Loucy (cell line): ENCODE measurements at regions not wholly inside any gene's neighbourhood (a gene's known extent, or its start where the extent isn't known, plus 50 kb on each side); places are given as distances from the start of the nearest gene placed in this dataset.

Experiments
- EZH2phosphoT487 ChIP-seq: fragments of 200-600 bp; IDR thresholded peaks from 2 replicates; pipeline ENCODE4 v1.6.1; 2018; ENCODE audit warnings: antibody characterized with exemption, mild to moderate bottlenecking, moderate library complexity, borderline replicate concordance
- TF ChIP-seq, protein P1 (sequence below): fragments of 200-600 bp; sonication (generic); conservative IDR thresholded peaks from 2 replicates; pipeline ENCODE4 v1.5.1; 2014; ENCODE audit warnings: mild to moderate bottlenecking, antibody characterized with exemption, low read length

DNA sequence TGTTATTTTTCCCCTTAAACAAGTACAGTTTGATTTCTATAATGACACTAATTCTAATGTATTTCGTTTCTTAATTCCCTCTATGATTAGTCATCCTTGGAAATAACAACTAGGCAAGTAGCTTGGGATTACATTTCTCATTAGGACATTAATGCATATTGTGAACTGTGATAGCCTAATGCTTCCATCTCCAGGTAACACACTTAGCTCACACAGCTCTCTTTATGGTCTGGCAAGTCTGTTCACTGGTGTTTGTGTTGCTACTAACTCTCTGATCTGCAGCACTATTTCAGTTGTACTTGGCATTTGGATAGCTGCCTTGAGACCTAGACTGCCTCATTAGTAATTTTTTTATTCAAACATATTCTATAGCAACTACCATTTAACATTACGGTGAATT is 853.2 kb downstream of the SORCS3 start:
- TF ChIP-seq, protein P1, sequence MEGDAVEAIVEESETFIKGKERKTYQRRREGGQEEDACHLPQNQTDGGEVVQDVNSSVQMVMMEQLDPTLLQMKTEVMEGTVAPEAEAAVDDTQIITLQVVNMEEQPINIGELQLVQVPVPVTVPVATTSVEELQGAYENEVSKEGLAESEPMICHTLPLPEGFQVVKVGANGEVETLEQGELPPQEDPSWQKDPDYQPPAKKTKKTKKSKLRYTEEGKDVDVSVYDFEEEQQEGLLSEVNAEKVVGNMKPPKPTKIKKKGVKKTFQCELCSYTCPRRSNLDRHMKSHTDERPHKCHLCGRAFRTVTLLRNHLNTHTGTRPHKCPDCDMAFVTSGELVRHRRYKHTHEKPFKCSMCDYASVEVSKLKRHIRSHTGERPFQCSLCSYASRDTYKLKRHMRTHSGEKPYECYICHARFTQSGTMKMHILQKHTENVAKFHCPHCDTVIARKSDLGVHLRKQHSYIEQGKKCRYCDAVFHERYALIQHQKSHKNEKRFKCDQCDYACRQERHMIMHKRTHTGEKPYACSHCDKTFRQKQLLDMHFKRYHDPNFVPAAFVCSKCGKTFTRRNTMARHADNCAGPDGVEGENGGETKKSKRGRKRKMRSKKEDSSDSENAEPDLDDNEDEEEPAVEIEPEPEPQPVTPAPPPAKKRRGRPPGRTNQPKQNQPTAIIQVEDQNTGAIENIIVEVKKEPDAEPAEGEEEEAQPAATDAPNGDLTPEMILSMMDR: no peak
- TF ChIP-seq EZH2phosphoT487: no peak
